ENCODE measurements at regions not wholly inside any gene's neighbourhood (a gene's known extent, or its start where the extent isn't known, plus 50 kb on each side); places are given as distances from the start of the nearest gene placed in this dataset.

GRCh38 chr9:14488421-14489190 lies 174.7 kb upstream of the NFIB start:
- TF ChIP-seq CTCF (IDR thresholded peaks at IDR 0.05) (no peak), POLR2A (IDR thresholded peaks at IDR 0.05) (no peak), EP300 (IDR thresholded peaks at IDR 0.05) (no peak)

All from tibial nerve (tissue), 4 donors.